H1 (cell line): ENCODE measurements at regions not wholly inside any gene's neighbourhood (a gene's known extent, or its start where the extent isn't known, plus 50 kb on each side); places are given as distances from the start of the nearest gene placed in this dataset.

Source experiments
- CTCF ChIA-PET: fragments of 300-600 bp; sonication (Branson Sonifier 250); formaldehyde crosslinking; loops from one replicate; lab custom pipeline; 2021; ENCODE audit not compliant: partially characterized antibody; lab: Charles Lee
- POLR2A ChIA-PET: fragments of 300-600 bp; sonication (Branson Sonifier 250); formaldehyde crosslinking; loops from one replicate; lab custom pipeline; 2021; ENCODE audit warnings: inconsistent platforms; ENCODE audit not compliant: partially characterized antibody; lab: Charles Lee
- DNase-seq, 2 experiments: peaks; one replicate each; pipeline versions ENCODE4 v3.0.0 to v3.0.0-alpha.2; 2010 to 2022; ENCODE audit warnings: low spot score in 2 of 2, low read depth in 1 of 2, mixed read lengths in 1 of 2
- FAIRE-seq: peaks from 2 replicates; lab custom pipeline; 2011; peaks lifted over from hg19 to GRCh38; lab: Jason Lieb, UNC
- H2AFZ ChIP-seq: 2 replicates; pipeline ENCODE4 v1.8.1; 2012; ENCODE audit warnings: low read length, inconsistent platforms
- H2AK5ac ChIP-seq: 2 replicates; pipeline ENCODE4 v1.6.1; 2013; ENCODE audit warnings: low read depth, low read length
- H2BK120ac ChIP-seq: replicated peaks from 2 replicates; pipeline ENCODE3; 2013; ENCODE audit warnings: low read depth, low read length, inconsistent platforms
- H2BK12ac ChIP-seq: 2 replicates; pipeline ENCODE4 v1.6.1; 2013; ENCODE audit warnings: low read depth, low read length
- H2BK15ac ChIP-seq: 2 replicates; pipeline ENCODE4 v1.6.1; 2013; ENCODE audit warnings: low read length
- H2BK20ac ChIP-seq: 2 replicates; pipeline ENCODE4 v1.6.1; 2013; ENCODE audit warnings: low read length
- H2BK5ac ChIP-seq: 2 replicates; pipeline ENCODE4 v1.6.1; 2013; ENCODE audit warnings: low read depth, low read length
- H3K14ac ChIP-seq: 2 replicates; pipeline ENCODE4 v1.6.1; 2013; ENCODE audit warnings: inconsistent platforms; ENCODE audit not compliant: insufficient read length
- H3K18ac ChIP-seq: 2 replicates; pipeline ENCODE4 v1.6.1; 2013; ENCODE audit warnings: low read length; ENCODE audit errors: extremely low read depth
- H3K23ac ChIP-seq: 2 replicates; pipeline ENCODE4 v1.6.1; 2013; ENCODE audit warnings: inconsistent platforms; ENCODE audit not compliant: insufficient read length
- H3K23me2 ChIP-seq: 2 replicates; pipeline ENCODE4 v1.6.1; 2013; ENCODE audit warnings: low read depth, low read length
- H3K27ac ChIP-seq: 2 replicates; pipeline ENCODE4 v1.6.1; 2011; ENCODE audit warnings: low read depth, low read length, inconsistent platforms
- H3K27me3 ChIP-seq, 4 experiments: replicated peaks in 1 of 4; 1 replicate in 1 of 4; 2 replicates in 3 of 4; pipeline versions ENCODE4 v1.6.1 to v1.8.1; 2011 to 2013; ENCODE audit warnings: low read length in 3 of 4, mild to moderate bottlenecking in 3 of 4, inconsistent platforms in 2 of 4, mixed read lengths in 2 of 4, moderate library complexity in 1 of 4; ENCODE audit not compliant: control insufficient read depth in 3 of 4, insufficient read depth in 3 of 4; ENCODE audit errors: extremely low read depth in 1 of 4
- H3K36me3 ChIP-seq, 4 experiments: 2 replicates each; pipeline versions ENCODE4 v1.6.1 to v1.8.1; 2011 to 2013; ENCODE audit warnings: mild to moderate bottlenecking in 4 of 4, low read length in 3 of 4, moderate library complexity in 2 of 4, control low read depth in 1 of 4, inconsistent platforms in 1 of 4; ENCODE audit not compliant: insufficient read depth in 4 of 4, control insufficient read depth in 2 of 4
- H3K4ac ChIP-seq: replicated peaks from 2 replicates; pipeline ENCODE3; 2013; ENCODE audit warnings: low read length, low read depth, mixed read lengths, inconsistent platforms; ENCODE audit not compliant: insufficient read length
- H3K4me1 ChIP-seq, 4 experiments: replicated peaks in 1 of 4; 1 replicate in 1 of 4; 2 replicates in 3 of 4; pipeline versions ENCODE4 v1.6.1 to v1.8.1; 2011 to 2013; ENCODE audit warnings: low read length in 3 of 4, inconsistent platforms in 2 of 4, mixed read lengths in 1 of 4; ENCODE audit not compliant: insufficient read depth in 4 of 4, control insufficient read depth in 3 of 4
- H3K4me2 ChIP-seq, 2 experiments: 2 replicates each; pipeline versions ENCODE4 v1.6.1 to v1.8.1; 2011 to 2013; ENCODE audit warnings: low read depth in 2 of 2, low read length in 2 of 2, control low read depth in 1 of 2, inconsistent platforms in 1 of 2, mild to moderate bottlenecking in 1 of 2; ENCODE audit not compliant: insufficient read depth in 1 of 2
- H3K4me3 ChIP-seq, 4 experiments: fragments of 200-600, 300-600 bp in 1 of 4; sonication (generic), shearing (Covaris generic), sonication (Bioruptor Twin) in 1 of 4; 2 replicates each; pipeline versions ENCODE4 v1.5.1 to v1.8.1; 2011 to 2016; ENCODE audit warnings: low read length in 4 of 4, low read depth in 3 of 4, control low read depth in 2 of 4, inconsistent platforms in 2 of 4, mild to moderate bottlenecking in 2 of 4, mixed read lengths in 1 of 4, moderate library complexity in 1 of 4; ENCODE audit not compliant: insufficient read depth in 2 of 4; ENCODE audit errors: extremely low read depth in 1 of 4
- H3K56ac ChIP-seq: replicated peaks from 2 replicates; pipeline ENCODE3; 2013; ENCODE audit warnings: low read depth, mild to moderate bottlenecking, mixed read lengths, low read length, inconsistent platforms; ENCODE audit not compliant: insufficient read length
- H3K79me1 ChIP-seq: 2 replicates; pipeline ENCODE4 v1.6.1; 2013; ENCODE audit warnings: low read depth, low read length, control low read depth
- H3K79me2 ChIP-seq, 2 experiments: 2 replicates each; pipeline versions ENCODE4 v1.6.1 to v1.8.1; 2012 to 2013; ENCODE audit warnings: low read length in 2 of 2, mild to moderate bottlenecking in 2 of 2, inconsistent platforms in 1 of 2; ENCODE audit not compliant: insufficient read depth in 2 of 2, control insufficient read depth in 1 of 2
- H3K9ac ChIP-seq, 4 experiments: replicated peaks in 1 of 4; 1 replicate in 1 of 4; 2 replicates in 3 of 4; pipeline versions ENCODE4 v1.6.1 to v1.8.1; 2011 to 2013; ENCODE audit warnings: low read depth in 3 of 4, low read length in 3 of 4, control low read depth in 2 of 4, mild to moderate bottlenecking in 2 of 4, moderate library complexity in 2 of 4, inconsistent platforms in 1 of 4; ENCODE audit errors: extremely low read depth in 1 of 4
- H3K9me3 ChIP-seq, 2 experiments: 2 replicates each; pipeline versions ENCODE4 v1.6.1 to v1.8.1; 2012 to 2013; ENCODE audit warnings: mild to moderate bottlenecking in 2 of 2, moderate library complexity in 2 of 2, control low read depth in 1 of 2, inconsistent platforms in 1 of 2, low read depth in 1 of 2, low read length in 1 of 2, mixed read lengths in 1 of 2; ENCODE audit not compliant: insufficient read depth in 2 of 2
- H4K20me1 ChIP-seq, 2 experiments: replicated peaks in 1 of 2; 2 replicates each; pipeline versions ENCODE3 to v1.8.1; 2011 to 2013; ENCODE audit warnings: inconsistent platforms in 2 of 2, low read length in 2 of 2, mild to moderate bottlenecking in 1 of 2; ENCODE audit not compliant: insufficient read depth in 2 of 2, control insufficient read depth in 1 of 2
- H4K5ac ChIP-seq: 2 replicates; pipeline ENCODE4 v1.6.1; 2013; ENCODE audit warnings: low read length, low read depth, mixed read lengths, inconsistent platforms; ENCODE audit not compliant: insufficient read length
- H4K8ac ChIP-seq: 2 replicates; pipeline ENCODE4 v1.8.0; 2013; ENCODE audit warnings: mild to moderate bottlenecking, moderate library complexity, low read length, inconsistent platforms; ENCODE audit not compliant: insufficient read depth; ENCODE audit errors: extremely low read depth
- H4K91ac ChIP-seq: replicated peaks from 2 replicates; pipeline ENCODE3; 2013; ENCODE audit warnings: low read length, mixed read lengths, inconsistent platforms; ENCODE audit not compliant: insufficient read length
- BCL11A ChIP-seq, 2 experiments: IDR thresholded peaks; one replicate each; pipeline ENCODE4 v1.6.1; 2011; ENCODE audit warnings: low read depth in 2 of 2, low read length in 2 of 2, mild to moderate bottlenecking in 2 of 2
- HDAC6 ChIP-seq: IDR thresholded peaks from one replicate; pipeline ENCODE4 v1.7.1; 2012; ENCODE audit warnings: low read depth, mild to moderate bottlenecking, inconsistent platforms, low read length, moderate library complexity
- POLR2AphosphoS5 ChIP-seq: IDR thresholded peaks from 2 replicates; pipeline ENCODE4 v1.6.1; 2011; ENCODE audit warnings: low read depth, low read length
- SP4 ChIP-seq: IDR thresholded peaks from 2 replicates; pipeline ENCODE4 v1.6.1; 2012; ENCODE audit warnings: low read length, inconsistent platforms
- TAF1 ChIP-seq: IDR thresholded peaks from 2 replicates; pipeline ENCODE4 v1.6.1; 2011; ENCODE audit warnings: mild to moderate bottlenecking, low read depth, low read length
- TAF7 ChIP-seq: optimal IDR thresholded peaks from 2 replicates; pipeline ENCODE3; 2011; ENCODE audit warnings: low read depth, mild to moderate bottlenecking, inconsistent platforms, low read length, moderate library complexity, borderline replicate concordance
- TBP ChIP-seq: IDR thresholded peaks from 2 replicates; pipeline ENCODE4 v1.6.1; 2011; ENCODE audit warnings: low read depth, low read length, improper control_type of control experiment
- YY1 ChIP-seq: IDR thresholded peaks from 2 replicates; pipeline ENCODE4 v1.6.1; 2011; ENCODE audit warnings: low read depth, mild to moderate bottlenecking, low read length
- ZNF274 ChIP-seq: IDR thresholded peaks from 2 replicates; pipeline ENCODE4 v1.7.0; 2012; ENCODE audit warnings: low read length, borderline replicate concordance; ENCODE audit errors: extremely low read depth
- WGBS, 2 experiments: shearing (Covaris generic) in 1 of 2; methylation state at CpG; one replicate each; pipeline versions ENCODE4 v1.1.6 to v1.1.7; 2013 to 2015; ENCODE audit warnings: low lambda C conversion rate in 2 of 2, mixed read lengths in 2 of 2, inconsistent platforms in 1 of 2, low coverage in 1 of 2, missing lambda C conversion rate in 1 of 2; ENCODE audit not compliant: insufficient replicate concordance in 2 of 2, insufficient coverage in 1 of 2, insufficient read length in 1 of 2; ENCODE audit errors: extremely low coverage in 1 of 2, missing lambda C conversion rate in 1 of 2; 5-methylcytosine and 5-hydroxymethylcytosine counted together
- TF ChIP-seq, protein P1 (sequence below): IDR thresholded peaks from 2 replicates; pipeline ENCODE4 v1.6.1; 2012; ENCODE audit warnings: inconsistent platforms

DNA sequence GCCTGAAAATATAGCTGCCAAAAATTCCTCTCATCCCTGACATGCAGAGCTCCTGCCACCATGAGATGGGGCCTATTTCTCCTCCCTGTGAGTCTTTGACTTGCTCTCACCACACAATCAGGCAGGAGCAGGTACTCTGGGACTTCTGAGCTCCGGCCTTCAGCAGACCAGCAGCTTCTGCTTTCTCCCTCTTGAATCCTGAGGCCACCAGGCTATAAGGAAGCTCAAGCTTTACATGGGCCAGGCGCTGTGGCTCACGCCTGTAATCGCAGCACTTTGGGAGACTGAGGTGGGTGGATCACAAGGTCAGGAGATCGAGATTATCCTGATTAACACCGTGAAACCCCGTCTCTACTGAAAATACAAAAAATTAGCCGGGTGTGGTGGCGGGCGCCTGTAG lies 238.7 kb upstream of the RREB1 start:
- TF ChIP-seq BCL11A (IDR thresholded peaks at IDR 0.05; ENCODE audit: low read depth in 2 of 2, low read length in 2 of 2), result no peak
- no peak for TF ChIP-seq TBP
- TF ChIP-seq, protein P1, sequence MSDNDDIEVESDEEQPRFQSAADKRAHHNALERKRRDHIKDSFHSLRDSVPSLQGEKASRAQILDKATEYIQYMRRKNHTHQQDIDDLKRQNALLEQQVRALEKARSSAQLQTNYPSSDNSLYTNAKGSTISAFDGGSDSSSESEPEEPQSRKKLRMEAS, result no peak
- no peak for TF ChIP-seq TAF7
- no peak for TF ChIP-seq ZNF274
- TF ChIP-seq POLR2AphosphoS5, result no peak
- no peak for TF ChIP-seq YY1
- no peak for TF ChIP-seq SP4
- no peak for TF ChIP-seq TAF1
- no peak for TF ChIP-seq HDAC6
- Histone ChIP-seq H2BK15ac (no peak overlapping the region), H3K79me2 (no peaks in the 10 kb centered on the region), H3K18ac (no peak overlapping the region), H4K8ac (peak overlapping the region; percentile 46; the same call in 1 of the 2 replicates), H3K56ac (no peak overlapping the region), H2AK5ac (no peak overlapping the region), H3K9ac (no peak overlapping the region), H3K36me3 (no peaks in the 10 kb centered on the region), H3K79me1 (no peaks in the 10 kb centered on the region), H3K14ac (no peak overlapping the region), H2BK5ac (no peak overlapping the region), H3K4ac (no peak overlapping the region), H3K4me1 (no peaks in the 10 kb centered on the region), H2BK120ac (no peak overlapping the region), H2AFZ (no peak overlapping the region), H4K91ac (no peak overlapping the region), H3K27ac (no peak overlapping the region), H3K23ac (no peak overlapping the region), H3K27me3 (no peaks in the 10 kb centered on the region), H3K23me2 (no peaks in the 10 kb centered on the region), H2BK12ac (no peak overlapping the region), H4K5ac (no peak overlapping the region), H2BK20ac (no peak overlapping the region), H3K4me2 (no peak overlapping the region), H4K20me1 (no peaks in the 10 kb centered on the region), H3K4me3 (no peak overlapping the region), H3K9me3 (no peaks in the 10 kb centered on the region)
- WGBS, 2 experiments, result 95% methylated on average over 7 of the region's 10 CpGs; no CpG with 5 or more reads in 1 of the 2 experiments
- ChIA-PET CTCF (interaction anchor here (0.8 to 1.9 kb wide), 3 partner anchors 12 to 60 kb away, joined by 3 to 4 read pairs (median 4); no protein-coding TSS in a partner anchor), POLR2A (no interaction called here)
- DNase-seq (no peak), FAIRE-seq (no peak)
